Peyer's patch (tissue), 4 donors: ENCODE measurements at regions not wholly inside any gene's neighbourhood (a gene's known extent, or its start where the extent isn't known, plus 50 kb on each side); places are given as distances from the start of the nearest gene placed in this dataset.

ENCODE experiments used
- CTCF ChIP-seq, 6 experiments: fragments of 450-650 bp in 4 of 6; fragments of 200-600 bp in 2 of 6; sonication (generic) in 1 of 6; IDR thresholded peaks; one replicate each; pipeline ENCODE4 v1.5.1; 2017 to 2019; ENCODE audit warnings: antibody characterized with exemption in 6 of 6, mild to moderate bottlenecking in 3 of 6, moderate library complexity in 1 of 6
- POLR2A ChIP-seq, 2 donors: fragments of 450-650 bp; IDR thresholded peaks; one replicate each; pipeline ENCODE4 v1.5.1; 2017; ENCODE audit warnings: antibody characterized with exemption in 2 of 2, mild to moderate bottlenecking in 2 of 2, moderate library complexity in 2 of 2

GRCh38 chr3:66642484-66642883 is 141.7 kb upstream of the LRIG1 start:
- no peak for TF ChIP-seq CTCF (IDR thresholded peaks at IDR 0.05)
- TF ChIP-seq POLR2A (IDR thresholded peaks at IDR 0.05): no peak
